Breast epithelium (tissue), 4 donors: ENCODE measurements at regions not wholly inside any gene's neighbourhood (a gene's known extent, or its start where the extent isn't known, plus 50 kb on each side); places are given as distances from the start of the nearest gene placed in this dataset.

ENCODE experiments used
- DNase-seq, 2 donors: peaks; one replicate each; pipeline ENCODE4 v3.0.0-alpha.2; 2019; ENCODE audit warnings: low spot score in 2 of 2
- H3K27ac ChIP-seq, 2 donors: fragments of 200-600 bp; sonication (generic) in 1 of 2; one replicate each; pipeline ENCODE4 v1.5.1; 2016 to 2019; ENCODE audit warnings: mild to moderate bottlenecking in 1 of 2
- H3K27me3 ChIP-seq, 2 donors: fragments of 200-600 bp; sonication (generic) in 1 of 2; one replicate each; pipeline versions ENCODE4 v1.5.1 to v1.6.0; 2017 to 2019; ENCODE audit warnings: control low read depth in 1 of 2, mild to moderate bottlenecking in 1 of 2
- H3K36me3 ChIP-seq: fragments of 200-600 bp; one replicate; pipeline ENCODE4 v1.5.1; 2019
- H3K4me1 ChIP-seq, 2 donors: fragments of 200-600 bp; sonication (generic); one replicate each; pipeline ENCODE4 v1.5.1; 2016 to 2019; ENCODE audit warnings: control low read depth in 1 of 2
- H3K4me3 ChIP-seq, 3 donors: fragments of 200-600 bp; sonication (generic); 1 replicate in 2 of 3; 2 replicates in 1 of 3; pipeline ENCODE4 v1.5.1; 2016 to 2019; ENCODE audit warnings: mild to moderate bottlenecking in 3 of 3, moderate library complexity in 2 of 3
- H3K9me3 ChIP-seq, 2 donors: fragments of 200-600 bp; sonication (generic) in 1 of 2; one replicate each; pipeline ENCODE4 v1.5.1; 2016 to 2019; ENCODE audit warnings: control low read depth in 1 of 2
- CTCF ChIP-seq, 3 donors: fragments of 450-650 bp; IDR thresholded peaks; one replicate each; pipeline ENCODE4 v1.5.1; 2016 to 2017; ENCODE audit warnings: antibody characterized with exemption in 3 of 3, mild to moderate bottlenecking in 3 of 3, moderate library complexity in 3 of 3
- POLR2A ChIP-seq: fragments of 450-650 bp; IDR thresholded peaks from one replicate; pipeline ENCODE4 v1.6.1; 2016; ENCODE audit warnings: antibody characterized with exemption, mild to moderate bottlenecking, moderate library complexity
- POLR2AphosphoS5 ChIP-seq, 3 donors: sonication (generic); formaldehyde crosslinking; IDR thresholded peaks; one replicate each; pipeline ENCODE4 v1.6.1; 2017; ENCODE audit warnings: antibody characterized with exemption in 3 of 3
- intact Hi-C: fragments of 100-400 bp; cut with DNase I; formaldehyde crosslinking; loops from one replicate; pipeline ENCODE4 v1.15.1; 2023; ENCODE audit warnings: low total_unique reads

GRCh38 chr3:72641684-72642083 lies 206.6 kb downstream of the SHQ1 start:
- Histone ChIP-seq H3K27ac (no peak overlapping the region), H3K4me1 (no peaks in the 10 kb centered on the region), H3K4me3 (no peak overlapping the region), H3K9me3 (no peaks in the 10 kb centered on the region), H3K27me3 (no peaks in the 10 kb centered on the region), H3K36me3 (no peaks in the 10 kb centered on the region)
- DNase-seq, result no peak
- intact Hi-C loops, result no loop called here
- TF ChIP-seq POLR2AphosphoS5 (IDR thresholded peaks at IDR 0.05) (no peak), CTCF (IDR thresholded peaks at IDR 0.05) (no peak), POLR2A (no peak)

GRCh38 chr3:72641072-72641471 lies 207.2 kb downstream of the SHQ1 start:
- Histone ChIP-seq H3K27ac (no peak overlapping the region), H3K9me3 (no peaks in the 10 kb centered on the region), H3K36me3 (no peaks in the 10 kb centered on the region), H3K27me3 (no peaks in the 10 kb centered on the region), H3K4me1 (no peaks in the 10 kb centered on the region), H3K4me3 (no peak overlapping the region)
- TF ChIP-seq CTCF (IDR thresholded peaks at IDR 0.05) (no peak), POLR2A (no peak), POLR2AphosphoS5 (IDR thresholded peaks at IDR 0.05) (no peak)
- intact Hi-C loops, result no loop called here
- DNase-seq, result no peak

DNA sequence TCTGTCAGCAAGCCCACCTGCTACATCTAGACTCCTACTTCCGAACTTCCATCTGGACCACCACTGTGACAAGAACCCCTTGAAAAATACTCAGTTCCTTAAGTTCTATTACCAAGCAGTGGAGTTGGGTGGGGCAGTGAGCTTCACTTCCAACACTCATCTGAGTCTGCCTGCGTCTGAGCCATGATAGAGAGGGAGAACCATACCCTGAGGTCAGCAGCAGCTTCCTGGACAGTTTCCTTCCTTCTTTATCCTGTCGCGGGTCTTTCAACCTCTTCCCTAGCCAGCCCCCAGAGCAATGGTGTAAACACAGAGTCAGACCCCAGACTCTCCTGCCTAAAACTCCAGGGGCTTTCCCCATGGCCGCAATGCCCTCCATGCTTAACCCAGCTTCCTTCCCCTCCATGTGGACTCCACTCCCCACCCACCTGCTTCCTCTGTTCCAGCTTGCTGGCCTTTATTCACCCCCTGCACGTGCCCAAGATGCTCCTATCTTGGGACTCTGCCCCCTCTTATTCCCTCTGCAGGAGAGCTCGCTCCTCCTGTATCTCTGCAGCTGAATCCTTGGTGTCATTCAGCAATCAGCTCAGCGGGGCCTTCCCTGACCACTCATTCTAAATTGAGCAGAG lies 211.2 kb downstream of the SHQ1 start:
- Histone ChIP-seq H3K36me3 (no peaks in the 10 kb centered on the region), H3K27me3 (no peaks in the 10 kb centered on the region), H3K4me1 (no peaks in the 10 kb centered on the region), H3K9me3 (no peaks in the 10 kb centered on the region), H3K4me3 (no peak overlapping the region), H3K27ac (no peak overlapping the region)
- TF ChIP-seq POLR2AphosphoS5 (IDR thresholded peaks at IDR 0.05), result no peak
- TF ChIP-seq POLR2A, result no peak
- TF ChIP-seq CTCF (IDR thresholded peaks at IDR 0.05), result no peak
- no peak for DNase-seq
- intact Hi-C loops, result no loop called here

- Histone ChIP-seq H3K4me1 (no peaks in the 10 kb centered on the region), H3K27ac (no peak overlapping the region), H3K36me3 (no peaks in the 10 kb centered on the region), H3K9me3 (no peaks in the 10 kb centered on the region), H3K27me3 (no peaks in the 10 kb centered on the region), H3K4me3 (no peak overlapping the region)
- DNase-seq, result no peak
- intact Hi-C loops, result no loop called here
- TF ChIP-seq CTCF (IDR thresholded peaks at IDR 0.05) (no peak), POLR2A (no peak), POLR2AphosphoS5 (IDR thresholded peaks at IDR 0.05) (no peak)
Observed at GRCh38 chr3:72635551-72635950, 212.7 kb downstream of the SHQ1 start.

DNA sequence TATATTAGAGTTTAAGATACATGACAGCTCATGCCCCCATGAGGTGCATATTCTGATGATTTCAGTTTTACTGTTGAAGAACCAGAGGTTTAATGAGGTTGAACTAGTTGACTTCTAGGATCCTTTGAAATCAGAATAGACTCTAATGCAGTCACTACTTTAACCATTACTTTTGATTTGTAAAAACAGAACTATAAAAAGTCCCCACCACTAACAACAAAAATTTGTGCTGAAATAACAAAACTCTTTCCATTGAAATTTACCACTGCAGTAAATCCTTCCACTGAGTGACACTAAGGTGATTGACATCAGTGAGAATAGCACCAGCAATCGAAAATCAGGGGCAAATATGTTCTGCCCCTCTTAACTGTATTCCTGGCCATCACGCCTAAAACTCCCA lies 214.1 kb downstream of the SHQ1 start:
- TF ChIP-seq POLR2AphosphoS5 (IDR thresholded peaks at IDR 0.05) (no peak), CTCF (IDR thresholded peaks at IDR 0.05) (no peak), POLR2A (no peak)
- DNase-seq, result no peak

More for the DNA sequence above, 214.1 kb downstream of the SHQ1 start:
- no peaks in the 10 kb centered on the region for H3K9me3 ChIP-seq
- H3K27ac ChIP-seq, result no peak overlapping the region
- H3K36me3 ChIP-seq, result no peaks in the 10 kb centered on the region
- intact Hi-C loops, result no loop called here
- H3K4me3 ChIP-seq, result no peak overlapping the region
- H3K4me1 ChIP-seq, result no peaks in the 10 kb centered on the region
- no peaks in the 10 kb centered on the region for H3K27me3 ChIP-seq
